Nephron (organoid): ENCODE measurements at regions not wholly inside any gene's neighbourhood (a gene's known extent, or its start where the extent isn't known, plus 50 kb on each side); places are given as distances from the start of the nearest gene placed in this dataset.
A peak's percentile ranks its signal among the peaks of the same experiment; 100 is the strongest.
"Not testable (repeated sequence)": the region's sequence is repeated elsewhere in the genome, so short reads cannot be mapped to it uniquely, and the experiment has no call there.

Experiments used
- H3K27ac Mint-ChIP-seq, 3 experiments: 2 replicates each; pipeline ENCODE4 v1.8.0; 2020; ENCODE audit warnings: mixed read lengths in 3 of 3, mild to moderate bottlenecking in 2 of 3, moderate library complexity in 1 of 3
- H3K27me3 Mint-ChIP-seq: 2 replicates; pipeline ENCODE4 v1.8.0; 2021; ENCODE audit warnings: low read depth, mild to moderate bottlenecking, moderate library complexity, mixed read lengths
- H3K36me3 Mint-ChIP-seq: 2 replicates; pipeline ENCODE4 v1.8.0; 2020; ENCODE audit warnings: low read depth, mixed read lengths
- H3K4me1 Mint-ChIP-seq: 2 replicates; pipeline ENCODE4 v1.8.0; 2020; ENCODE audit warnings: mixed read lengths
- H3K4me3 Mint-ChIP-seq, 3 experiments: 2 replicates each; pipeline ENCODE4 v1.8.0; 2020; ENCODE audit warnings: mild to moderate bottlenecking in 3 of 3, mixed read lengths in 3 of 3, moderate library complexity in 2 of 3
- H3K9me3 Mint-ChIP-seq: 2 replicates; pipeline ENCODE4 v1.8.0; 2020; ENCODE audit warnings: mixed read lengths
- CTCF ChIP-seq, 3 experiments: fragments of 200-600 bp; sonication (generic); IDR thresholded peaks; one replicate each; pipeline ENCODE4 v1.5.0; 2021; ENCODE audit warnings: antibody characterized with exemption in 3 of 3; ENCODE audit not compliant: unreplicated experiment in 3 of 3

- TF ChIP-seq CTCF (IDR thresholded peaks at IDR 0.05; ENCODE audit: unreplicated experiment in 3 of 3), result no peak
- peaks cover 5% of the 10 kb centered on the region for H3K9me3 Mint-ChIP-seq
- no peaks in the 10 kb centered on the region for H3K36me3 Mint-ChIP-seq
- no peak overlapping the region for H3K27ac Mint-ChIP-seq
- no peak overlapping the region for H3K4me3 Mint-ChIP-seq
- H3K4me1 Mint-ChIP-seq, result peaks cover 14% of the 10 kb centered on the region
- peaks cover 56% of the 10 kb centered on the region for H3K27me3 Mint-ChIP-seq
Observed at GRCh38 chr17:72462407-72462806, 341.6 kb downstream of the SOX9 start.

GRCh38 chr17:72462814-72463213, 342.0 kb downstream of the SOX9 start:
- H3K9me3 Mint-ChIP-seq, result peaks cover 5% of the 10 kb centered on the region
- no peak overlapping the region for H3K4me3 Mint-ChIP-seq
- peaks cover 56% of the 10 kb centered on the region for H3K27me3 Mint-ChIP-seq
- no peaks in the 10 kb centered on the region for H3K36me3 Mint-ChIP-seq
- H3K27ac Mint-ChIP-seq, result no peak overlapping the region
- no peak for TF ChIP-seq CTCF (IDR thresholded peaks at IDR 0.05; ENCODE audit: unreplicated experiment in 3 of 3)
- H3K4me1 Mint-ChIP-seq, result peaks cover 14% of the 10 kb centered on the region

GRCh38 chr17:72463287-72464102, 342.7 kb downstream of the SOX9 start:
- no peak for TF ChIP-seq CTCF (IDR thresholded peaks at IDR 0.05; ENCODE audit: unreplicated experiment in 3 of 3)
- Mint-ChIP-seq H3K36me3 (no peaks in the 10 kb centered on the region), H3K4me3 (no peak overlapping the region), H3K27ac (no peak overlapping the region), H3K9me3 (peaks cover 5% of the 10 kb centered on the region), H3K4me1 (peaks cover 14% of the 10 kb centered on the region), H3K27me3 (peaks cover 50% of the 10 kb centered on the region)

GRCh38 chr17:72464221-72464620, 343.4 kb downstream of the SOX9 start:
- not testable (repeated sequence) for H3K4me3 Mint-ChIP-seq, H3K27ac Mint-ChIP-seq, H3K36me3 Mint-ChIP-seq, H3K9me3 Mint-ChIP-seq
- Mint-ChIP-seq H3K27me3 (peaks cover 48% of the 10 kb centered on the region), H3K4me1 (peaks cover 14% of the 10 kb centered on the region)

- H3K4me1 Mint-ChIP-seq, result peaks cover 14% of the 10 kb centered on the region
- H3K4me3 Mint-ChIP-seq, result peak overlapping the region in 1 of 3 experiments; percentile 3
- no peak for TF ChIP-seq CTCF (IDR thresholded peaks at IDR 0.05; ENCODE audit: unreplicated experiment in 3 of 3)
- H3K27me3 Mint-ChIP-seq, result peaks cover 40% of the 10 kb centered on the region
- no peaks in the 10 kb centered on the region for H3K36me3 Mint-ChIP-seq
- peak overlapping the region in 2 of 3 experiments; percentile 53 to 59 for H3K27ac Mint-ChIP-seq
- peaks cover 5% of the 10 kb centered on the region for H3K9me3 Mint-ChIP-seq
Observed at GRCh38 chr17:72465191-72466024, 344.6 kb downstream of the SOX9 start.

- Mint-ChIP-seq H3K4me3 (no peak overlapping the region), H3K27ac (peak overlapping the region in 1 of 3 experiments; percentile 53), H3K36me3 (no peaks in the 10 kb centered on the region), H3K27me3 (peaks cover 37% of the 10 kb centered on the region), H3K4me1 (peaks cover 14% of the 10 kb centered on the region), H3K9me3 (peaks cover 5% of the 10 kb centered on the region)
- no peak for TF ChIP-seq CTCF (IDR thresholded peaks at IDR 0.05; ENCODE audit: unreplicated experiment in 3 of 3)
Observed at GRCh38 chr17:72466199-72466598, 345.4 kb downstream of the SOX9 start.
